Adipocyte (in vitro differentiated cells): ENCODE measurements at regions not wholly inside any gene's neighbourhood (a gene's known extent, or its start where the extent isn't known, plus 50 kb on each side); places are given as distances from the start of the nearest gene placed in this dataset.
A peak's percentile ranks its signal among the peaks of the same experiment; 100 is the strongest.
"Not testable (repeated sequence)": the region's sequence is repeated elsewhere in the genome, so short reads cannot be mapped to it uniquely, and the experiment has no call there.

Experiments
- DNase-seq: peaks from one replicate; pipeline ENCODE4 v3.0.0-alpha.2; 2015; ENCODE audit warnings: low read depth
- H3K27me3 ChIP-seq: replicated peaks from 2 replicates; pipeline ENCODE4 v1.7.0; 2013; ENCODE audit warnings: mild to moderate bottlenecking, low read length, moderate library complexity; ENCODE audit not compliant: control insufficient read depth, insufficient read depth
- H3K36me3 ChIP-seq: 2 replicates; pipeline ENCODE4 v1.7.0; 2013; ENCODE audit warnings: low read length, mild to moderate bottlenecking, moderate library complexity; ENCODE audit not compliant: control insufficient read depth, insufficient read depth, severe bottlenecking
- H3K4me1 ChIP-seq: 2 replicates; pipeline ENCODE4 v1.7.0; 2013; ENCODE audit warnings: mild to moderate bottlenecking, low read length, moderate library complexity; ENCODE audit not compliant: control insufficient read depth, insufficient read depth
- H3K4me3 ChIP-seq: 2 replicates; pipeline ENCODE4 v1.7.0; 2013; ENCODE audit warnings: mild to moderate bottlenecking, low read length, moderate library complexity
- H3K9ac ChIP-seq: 2 replicates; pipeline ENCODE4 v1.7.0; 2013; ENCODE audit warnings: mild to moderate bottlenecking, low read length, moderate library complexity
- H3K9me3 ChIP-seq: 2 replicates; pipeline ENCODE4 v1.7.0; 2013; ENCODE audit warnings: mild to moderate bottlenecking, low read length, moderate library complexity; ENCODE audit not compliant: control insufficient read depth

GRCh38 chr17:21564262-21564661, 128.1 kb upstream of the KCNJ18 start:
- no peaks in the 10 kb centered on the region for H3K36me3 ChIP-seq

GRCh38 chr17:21564757-21565156, 127.6 kb upstream of the KCNJ18 start:
- H3K27me3 ChIP-seq, H3K9ac ChIP-seq, H3K9me3 ChIP-seq, H3K4me1 ChIP-seq, DNase-seq, H3K36me3 ChIP-seq, H3K4me3 ChIP-seq: not testable (repeated sequence)

More at GRCh38 chr17:21564262-21564661, 128.1 kb upstream of the KCNJ18 start:
- H3K4me1 ChIP-seq = no peaks in the 10 kb centered on the region
- no peaks in the 10 kb centered on the region for H3K27me3 ChIP-seq
- no peak for DNase-seq
- no peak overlapping the region for H3K9ac ChIP-seq
- H3K4me3 ChIP-seq = no peak overlapping the region
- H3K9me3 ChIP-seq = no peaks in the 10 kb centered on the region

GRCh38 chr17:21570427-21570826, 121.9 kb upstream of the KCNJ18 start:
- H3K27me3 ChIP-seq, DNase-seq, H3K9me3 ChIP-seq, H3K4me3 ChIP-seq, H3K9ac ChIP-seq, H3K36me3 ChIP-seq, H3K4me1 ChIP-seq: not testable (repeated sequence)

GRCh38 chr17:21572148-21572547, 120.2 kb upstream of the KCNJ18 start:
- not testable (repeated sequence) for H3K9ac ChIP-seq, H3K4me3 ChIP-seq, H3K4me1 ChIP-seq, H3K27me3 ChIP-seq, H3K36me3 ChIP-seq, H3K9me3 ChIP-seq, DNase-seq

GRCh38 chr17:21573271-21573960, 118.9 kb upstream of the KCNJ18 start:
- H3K9me3 ChIP-seq, H3K4me1 ChIP-seq, H3K27me3 ChIP-seq, H3K36me3 ChIP-seq, DNase-seq: not testable (repeated sequence)
- Histone ChIP-seq H3K4me3 (peak overlapping the region; percentile 87), H3K9ac (peak overlapping the region; percentile 77)

GRCh38 chr17:21573961-21574610, 118.2 kb upstream of the KCNJ18 start:
- peak overlapping the region; percentile 77 for H3K9ac ChIP-seq
- no peaks in the 10 kb centered on the region for H3K27me3 ChIP-seq
- no peaks in the 10 kb centered on the region for H3K36me3 ChIP-seq
- no peak for DNase-seq
- no peaks in the 10 kb centered on the region for H3K4me1 ChIP-seq
- peak overlapping the region; percentile 87 for H3K4me3 ChIP-seq
- H3K9me3 ChIP-seq = no peaks in the 10 kb centered on the region

GRCh38 chr17:21574611-21575255, 117.6 kb upstream of the KCNJ18 start:
- Histone ChIP-seq H3K4me3 (peak overlapping the region; percentile 87), H3K9ac (peak overlapping the region; percentile 62)
- H3K9me3 ChIP-seq, H3K4me1 ChIP-seq, H3K27me3 ChIP-seq, DNase-seq, H3K36me3 ChIP-seq: not testable (repeated sequence)

- H3K27me3 ChIP-seq, H3K9me3 ChIP-seq, H3K36me3 ChIP-seq, H3K4me1 ChIP-seq, H3K9ac ChIP-seq, H3K4me3 ChIP-seq, DNase-seq: not testable (repeated sequence)
Measured at GRCh38 chr17:21578783-21579182, 113.5 kb upstream of the KCNJ18 start.

GRCh38 chr17:21592774-21593173, 99.5 kb upstream of the KCNJ18 start:
- H3K4me3 ChIP-seq = no peak overlapping the region
- H3K27me3 ChIP-seq = peaks cover 3% of the 10 kb centered on the region
- no peaks in the 10 kb centered on the region for H3K9me3 ChIP-seq
- H3K36me3 ChIP-seq = no peaks in the 10 kb centered on the region
- no peak overlapping the region for H3K9ac ChIP-seq
- DNase-seq = no peak
- peaks cover 2% of the 10 kb centered on the region for H3K4me1 ChIP-seq

GRCh38 chr17:21593452-21594105, 98.7 kb upstream of the KCNJ18 start:
- H3K4me1 ChIP-seq, H3K36me3 ChIP-seq, H3K9me3 ChIP-seq, DNase-seq, H3K27me3 ChIP-seq, H3K9ac ChIP-seq, H3K4me3 ChIP-seq: not testable (repeated sequence)

- Histone ChIP-seq H3K9ac (no peak overlapping the region), H3K36me3 (no peaks in the 10 kb centered on the region)
Measured at GRCh38 chr17:21595086-21595485, 97.2 kb upstream of the KCNJ18 start.

More at GRCh38 chr17:21595086-21595485, 97.2 kb upstream of the KCNJ18 start:
- DNase-seq = no peak
- no peaks in the 10 kb centered on the region for H3K4me1 ChIP-seq
- H3K27me3 ChIP-seq = peaks cover 3% of the 10 kb centered on the region
- no peak overlapping the region for H3K4me3 ChIP-seq
- H3K9me3 ChIP-seq = no peaks in the 10 kb centered on the region
